LNCAP (cell line): ENCODE measurements at regions not wholly inside any gene's neighbourhood (a gene's known extent, or its start where the extent isn't known, plus 50 kb on each side); places are given as distances from the start of the nearest gene placed in this dataset.

Experiments
- TF ChIP-seq, protein P1 (sequence below): fragments of 450-650 bp; IDR thresholded peaks from 2 replicates; pipeline ENCODE4 v1.5.1; 2017; ENCODE audit warnings: mild to moderate bottlenecking

GRCh38 chr6:144530118-144530517, 245.0 kb downstream of the UTRN start:
- TF ChIP-seq, protein P1, sequence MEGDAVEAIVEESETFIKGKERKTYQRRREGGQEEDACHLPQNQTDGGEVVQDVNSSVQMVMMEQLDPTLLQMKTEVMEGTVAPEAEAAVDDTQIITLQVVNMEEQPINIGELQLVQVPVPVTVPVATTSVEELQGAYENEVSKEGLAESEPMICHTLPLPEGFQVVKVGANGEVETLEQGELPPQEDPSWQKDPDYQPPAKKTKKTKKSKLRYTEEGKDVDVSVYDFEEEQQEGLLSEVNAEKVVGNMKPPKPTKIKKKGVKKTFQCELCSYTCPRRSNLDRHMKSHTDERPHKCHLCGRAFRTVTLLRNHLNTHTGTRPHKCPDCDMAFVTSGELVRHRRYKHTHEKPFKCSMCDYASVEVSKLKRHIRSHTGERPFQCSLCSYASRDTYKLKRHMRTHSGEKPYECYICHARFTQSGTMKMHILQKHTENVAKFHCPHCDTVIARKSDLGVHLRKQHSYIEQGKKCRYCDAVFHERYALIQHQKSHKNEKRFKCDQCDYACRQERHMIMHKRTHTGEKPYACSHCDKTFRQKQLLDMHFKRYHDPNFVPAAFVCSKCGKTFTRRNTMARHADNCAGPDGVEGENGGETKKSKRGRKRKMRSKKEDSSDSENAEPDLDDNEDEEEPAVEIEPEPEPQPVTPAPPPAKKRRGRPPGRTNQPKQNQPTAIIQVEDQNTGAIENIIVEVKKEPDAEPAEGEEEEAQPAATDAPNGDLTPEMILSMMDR: no peak

- TF ChIP-seq, protein P1: no peak
These were observed 249.0 kb downstream of the UTRN start for GRCh38 chr6:144534180-144534579.

- TF ChIP-seq, protein P1: no peak
These were observed 250.5 kb downstream of the UTRN start for GRCh38 chr6:144535630-144536029.

DNA sequence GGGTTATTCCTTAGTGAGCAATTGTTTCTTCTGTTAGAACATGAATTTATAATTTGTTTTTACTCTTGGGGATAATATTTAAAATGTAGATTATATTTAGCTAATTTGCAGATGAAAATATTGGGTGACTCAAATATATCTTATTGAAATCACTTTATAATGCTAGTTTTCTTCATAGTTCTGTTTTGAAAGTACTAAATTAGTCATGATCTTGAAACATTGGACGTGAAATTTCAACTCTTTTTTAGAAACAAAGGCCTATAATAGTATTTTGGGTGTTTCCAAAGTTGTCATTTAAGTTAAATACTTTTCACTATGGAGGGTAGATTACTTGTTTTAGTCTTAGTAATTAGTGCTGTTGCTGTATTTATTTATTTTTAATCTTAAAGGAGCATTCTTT, 250.9 kb downstream of the UTRN start:
- TF ChIP-seq, protein P1: no peak

DNA sequence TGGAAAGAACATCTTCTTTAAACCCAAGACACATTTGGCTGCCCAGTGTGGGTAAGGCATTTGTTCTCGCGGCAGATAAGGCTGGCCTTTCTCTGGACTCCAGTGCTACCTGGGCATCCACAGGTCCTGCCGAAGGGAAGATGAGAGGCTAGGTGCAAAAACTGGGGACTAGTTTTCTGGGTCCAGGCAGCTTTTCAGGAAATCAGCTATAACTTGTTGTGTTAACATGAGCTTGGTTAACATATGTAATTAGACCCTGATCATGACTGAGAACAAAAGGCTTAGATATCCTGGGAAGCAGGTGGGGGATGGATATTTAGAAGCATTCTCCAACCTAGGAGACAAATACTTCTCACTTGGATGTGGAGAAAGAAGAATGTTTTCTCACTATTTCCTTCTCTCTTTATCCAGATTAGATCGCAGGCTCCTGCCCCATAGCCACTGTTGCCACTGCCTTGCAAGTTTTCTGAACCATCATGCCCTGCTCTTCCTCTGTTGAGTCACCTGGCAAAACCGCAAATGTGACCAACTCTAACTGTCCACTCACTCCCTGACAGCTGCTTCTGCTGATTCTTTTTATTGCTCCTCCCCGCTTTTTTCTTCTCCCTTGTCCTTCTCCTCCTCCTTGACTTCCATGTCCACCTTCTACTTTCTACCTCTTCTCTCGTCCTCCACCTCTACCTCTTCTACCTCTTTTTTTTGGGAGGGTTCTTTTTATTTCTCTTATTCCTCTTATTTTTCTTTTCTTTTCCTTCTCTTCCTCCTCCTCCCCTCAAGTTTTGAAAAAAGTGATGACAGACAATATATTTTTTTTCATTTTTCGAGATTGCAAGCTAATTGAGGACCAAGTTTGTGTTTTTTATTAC, 258.1 kb downstream of the UTRN start:
- TF ChIP-seq, protein P1: no peak

- TF ChIP-seq, protein P1: no peak
These were observed 259.2 kb downstream of the UTRN start for GRCh38 chr6:144544266-144544830.

- TF ChIP-seq, protein P1: no peak
These were observed 261.7 kb downstream of the UTRN start for GRCh38 chr6:144546807-144547206.
